Suprapubic skin (tissue), 4 donors: ENCODE measurements at regions not wholly inside any gene's neighbourhood (a gene's known extent, or its start where the extent isn't known, plus 50 kb on each side); places are given as distances from the start of the nearest gene placed in this dataset.

Experiments
- CTCF ChIP-seq, 2 donors: fragments of 200-600 bp in 1 of 2; fragments of 450-650 bp in 1 of 2; sonication (generic) in 1 of 2; IDR thresholded peaks; one replicate each; pipeline ENCODE4 v1.5.1; 2016 to 2019; ENCODE audit warnings: antibody characterized with exemption in 2 of 2, mild to moderate bottlenecking in 1 of 2, moderate library complexity in 1 of 2
- EP300 ChIP-seq: sonication (generic); formaldehyde crosslinking; IDR thresholded peaks from one replicate; pipeline ENCODE4 v1.6.1; 2017; ENCODE audit warnings: antibody characterized with exemption
- POLR2A ChIP-seq, 2 donors: fragments of 450-650 bp; IDR thresholded peaks; one replicate each; pipeline ENCODE4 v1.6.1; 2017; ENCODE audit warnings: antibody characterized with exemption in 2 of 2, mild to moderate bottlenecking in 2 of 2, moderate library complexity in 2 of 2
- POLR2AphosphoS5 ChIP-seq, 3 donors: sonication (generic); formaldehyde crosslinking; IDR thresholded peaks; one replicate each; pipeline ENCODE4 v1.6.1; 2017; ENCODE audit warnings: antibody characterized with exemption in 3 of 3

- TF ChIP-seq EP300 (no peak), POLR2A (IDR thresholded peaks at IDR 0.05) (no peak), CTCF (IDR thresholded peaks at IDR 0.05) (no peak), POLR2AphosphoS5 (IDR thresholded peaks at IDR 0.05) (no peak)
Observed at GRCh38 chr1:36583980-36584782, 101.5 kb upstream of the CSF3R start.
